ENCODE measurements at regions not wholly inside any gene's neighbourhood (a gene's known extent, or its start where the extent isn't known, plus 50 kb on each side); places are given as distances from the start of the nearest gene placed in this dataset.
A peak's percentile ranks its signal among the peaks of the same experiment; 100 is the strongest.
"Not testable (repeated sequence)": the region's sequence is repeated elsewhere in the genome, so short reads cannot be mapped to it uniquely, and the experiment has no call there.

GRCh38 chr16:31990980-31991379, 117.4 kb downstream of the ZNF267 start:
- H3K9me3 ChIP-seq (ENCODE audit: control insufficient read depth in 4 of 4, low read length in 3 of 4); H3K9ac ChIP-seq (ENCODE audit: low read depth in 1 of 2, low read length in 2 of 2); H3K27me3 ChIP-seq (ENCODE audit: control insufficient read depth in 4 of 4, insufficient read depth in 4 of 4, low read length in 3 of 4); H3K4me3 ChIP-seq (ENCODE audit: low read depth in 1 of 3, low read length in 3 of 3); H3K4me1 ChIP-seq (ENCODE audit: control insufficient read depth in 4 of 4, insufficient read depth in 4 of 4, low read length in 3 of 4); DNase-seq (ENCODE audit: low spot score); H3K27ac ChIP-seq (ENCODE audit: low read depth in 1 of 2, low read length in 2 of 2); H3K36me3 ChIP-seq (ENCODE audit: control insufficient read depth in 4 of 4, insufficient read depth in 3 of 4, low read depth in 1 of 4, low read length in 3 of 4): not testable (repeated sequence)
- 76% methylated on average over 8 of the region's 8 CpGs for WGBS

- not testable (repeated sequence) for H3K9me3 ChIP-seq (ENCODE audit: control insufficient read depth in 4 of 4, low read length in 3 of 4); H3K27ac ChIP-seq (ENCODE audit: low read depth in 1 of 2, low read length in 2 of 2); H3K36me3 ChIP-seq (ENCODE audit: control insufficient read depth in 4 of 4, insufficient read depth in 3 of 4, low read depth in 1 of 4, low read length in 3 of 4); H3K27me3 ChIP-seq (ENCODE audit: control insufficient read depth in 4 of 4, insufficient read depth in 4 of 4, low read length in 3 of 4); H3K4me1 ChIP-seq (ENCODE audit: control insufficient read depth in 4 of 4, insufficient read depth in 4 of 4, low read length in 3 of 4); H3K4me3 ChIP-seq (ENCODE audit: low read depth in 1 of 3, low read length in 3 of 3); H3K9ac ChIP-seq (ENCODE audit: low read depth in 1 of 2, low read length in 2 of 2); DNase-seq (ENCODE audit: low spot score)
- WGBS = 38% methylated on average over 3 of the region's 3 CpGs
Measured at GRCh38 chr16:31996325-31996724, 122.7 kb downstream of the ZNF267 start.

- not testable (repeated sequence) for DNase-seq (ENCODE audit: low spot score); H3K4me1 ChIP-seq (ENCODE audit: control insufficient read depth in 4 of 4, insufficient read depth in 4 of 4, low read length in 3 of 4); H3K27ac ChIP-seq (ENCODE audit: low read depth in 1 of 2, low read length in 2 of 2); H3K9ac ChIP-seq (ENCODE audit: low read depth in 1 of 2, low read length in 2 of 2); H3K27me3 ChIP-seq (ENCODE audit: control insufficient read depth in 4 of 4, insufficient read depth in 4 of 4, low read length in 3 of 4); H3K36me3 ChIP-seq (ENCODE audit: control insufficient read depth in 4 of 4, insufficient read depth in 3 of 4, low read depth in 1 of 4, low read length in 3 of 4); H3K4me3 ChIP-seq (ENCODE audit: low read depth in 1 of 3, low read length in 3 of 3); H3K9me3 ChIP-seq (ENCODE audit: control insufficient read depth in 4 of 4, low read length in 3 of 4)
- 86% methylated on average over 9 of the region's 9 CpGs for WGBS
Measured at GRCh38 chr16:32002496-32002895, 128.9 kb downstream of the ZNF267 start.

GRCh38 chr16:32003819-32004218, 130.2 kb downstream of the ZNF267 start:
- H3K9ac ChIP-seq (ENCODE audit: low read depth in 1 of 2, low read length in 2 of 2); H3K27me3 ChIP-seq (ENCODE audit: control insufficient read depth in 4 of 4, insufficient read depth in 4 of 4, low read length in 3 of 4); H3K4me1 ChIP-seq (ENCODE audit: control insufficient read depth in 4 of 4, insufficient read depth in 4 of 4, low read length in 3 of 4); H3K27ac ChIP-seq (ENCODE audit: low read depth in 1 of 2, low read length in 2 of 2); DNase-seq (ENCODE audit: low spot score); H3K36me3 ChIP-seq (ENCODE audit: control insufficient read depth in 4 of 4, insufficient read depth in 3 of 4, low read depth in 1 of 4, low read length in 3 of 4); H3K4me3 ChIP-seq (ENCODE audit: low read depth in 1 of 3, low read length in 3 of 3); H3K9me3 ChIP-seq (ENCODE audit: control insufficient read depth in 4 of 4, low read length in 3 of 4): not testable (repeated sequence)
- 75% methylated on average over 6 of the region's 7 CpGs for WGBS

GRCh38 chr16:32038783-32039496, 165.3 kb downstream of the ZNF267 start:
- not testable (repeated sequence) for H3K36me3 ChIP-seq (ENCODE audit: control insufficient read depth in 4 of 4, insufficient read depth in 3 of 4, low read depth in 1 of 4, low read length in 3 of 4); H3K27me3 ChIP-seq (ENCODE audit: control insufficient read depth in 4 of 4, insufficient read depth in 4 of 4, low read length in 3 of 4); DNase-seq (ENCODE audit: low spot score); H3K9ac ChIP-seq (ENCODE audit: low read depth in 1 of 2, low read length in 2 of 2); H3K27ac ChIP-seq (ENCODE audit: low read depth in 1 of 2, low read length in 2 of 2); H3K9me3 ChIP-seq (ENCODE audit: control insufficient read depth in 4 of 4, low read length in 3 of 4); H3K4me1 ChIP-seq (ENCODE audit: control insufficient read depth in 4 of 4, insufficient read depth in 4 of 4, low read length in 3 of 4); H3K4me3 ChIP-seq (ENCODE audit: low read depth in 1 of 3, low read length in 3 of 3)
- WGBS = 67% methylated on average over 9 of the region's 10 CpGs

GRCh38 chr16:32039919-32040318, 166.3 kb downstream of the ZNF267 start:
- H3K9me3 ChIP-seq (ENCODE audit: control insufficient read depth in 4 of 4, low read length in 3 of 4); H3K4me3 ChIP-seq (ENCODE audit: low read depth in 1 of 3, low read length in 3 of 3); H3K27me3 ChIP-seq (ENCODE audit: control insufficient read depth in 4 of 4, insufficient read depth in 4 of 4, low read length in 3 of 4); H3K9ac ChIP-seq (ENCODE audit: low read depth in 1 of 2, low read length in 2 of 2); H3K4me1 ChIP-seq (ENCODE audit: control insufficient read depth in 4 of 4, insufficient read depth in 4 of 4, low read length in 3 of 4); H3K36me3 ChIP-seq (ENCODE audit: control insufficient read depth in 4 of 4, insufficient read depth in 3 of 4, low read depth in 1 of 4, low read length in 3 of 4); H3K27ac ChIP-seq (ENCODE audit: low read depth in 1 of 2, low read length in 2 of 2); DNase-seq (ENCODE audit: low spot score): not testable (repeated sequence)
- no CpG with 5 or more reads among the region's 10 CpGs for WGBS

GRCh38 chr16:32066016-32066651, 187.0 kb upstream of the TP53TG3D start:
- H3K36me3 ChIP-seq (ENCODE audit: control insufficient read depth in 4 of 4, insufficient read depth in 3 of 4, low read depth in 1 of 4, low read length in 3 of 4); H3K9me3 ChIP-seq (ENCODE audit: control insufficient read depth in 4 of 4, low read length in 3 of 4); H3K27ac ChIP-seq (ENCODE audit: low read depth in 1 of 2, low read length in 2 of 2); H3K27me3 ChIP-seq (ENCODE audit: control insufficient read depth in 4 of 4, insufficient read depth in 4 of 4, low read length in 3 of 4); H3K4me1 ChIP-seq (ENCODE audit: control insufficient read depth in 4 of 4, insufficient read depth in 4 of 4, low read length in 3 of 4); H3K9ac ChIP-seq (ENCODE audit: low read depth in 1 of 2, low read length in 2 of 2); H3K4me3 ChIP-seq (ENCODE audit: low read depth in 1 of 3, low read length in 3 of 3): not testable (repeated sequence)
- WGBS = 27% methylated on average over 13 of the region's 13 CpGs
- DNase-seq (ENCODE audit: low spot score) = peak; percentile 12

GRCh38 chr16:32071586-32071985, 181.5 kb upstream of the TP53TG3D start:
- not testable (repeated sequence) for H3K4me1 ChIP-seq (ENCODE audit: control insufficient read depth in 4 of 4, insufficient read depth in 4 of 4, low read length in 3 of 4); H3K36me3 ChIP-seq (ENCODE audit: control insufficient read depth in 4 of 4, insufficient read depth in 3 of 4, low read depth in 1 of 4, low read length in 3 of 4); H3K27ac ChIP-seq (ENCODE audit: low read depth in 1 of 2, low read length in 2 of 2); H3K4me3 ChIP-seq (ENCODE audit: low read depth in 1 of 3, low read length in 3 of 3); H3K27me3 ChIP-seq (ENCODE audit: control insufficient read depth in 4 of 4, insufficient read depth in 4 of 4, low read length in 3 of 4); H3K9me3 ChIP-seq (ENCODE audit: control insufficient read depth in 4 of 4, low read length in 3 of 4); H3K9ac ChIP-seq (ENCODE audit: low read depth in 1 of 2, low read length in 2 of 2); DNase-seq (ENCODE audit: low spot score)
- no CpG with 5 or more reads among the region's 3 CpGs for WGBS

Data from liver (tissue), 6 donors.